ENCODE measurements at regions not wholly inside any gene's neighbourhood (a gene's known extent, or its start where the extent isn't known, plus 50 kb on each side); places are given as distances from the start of the nearest gene placed in this dataset.

DNA sequence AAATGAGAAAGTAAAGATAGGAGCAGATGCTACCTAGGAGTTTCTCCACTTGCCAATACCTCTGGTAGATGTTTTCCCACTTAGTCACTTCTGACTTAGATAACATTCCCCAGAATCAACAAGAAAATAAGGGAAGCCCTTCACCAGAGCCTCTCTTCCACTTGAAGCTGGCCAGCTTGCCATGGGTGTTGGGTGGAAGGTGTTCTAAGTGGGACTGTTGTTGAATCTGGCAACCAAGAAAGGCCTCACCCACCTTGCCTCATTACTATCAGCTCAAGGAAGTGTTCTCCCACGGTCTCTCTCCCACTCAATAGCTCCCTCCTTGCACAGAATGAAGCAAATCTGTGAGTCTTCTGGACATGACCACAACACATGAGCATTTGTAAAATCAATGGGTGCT is 100.4 kb upstream of the REG3A start (continued):
- TF ChIP-seq, protein P1, sequence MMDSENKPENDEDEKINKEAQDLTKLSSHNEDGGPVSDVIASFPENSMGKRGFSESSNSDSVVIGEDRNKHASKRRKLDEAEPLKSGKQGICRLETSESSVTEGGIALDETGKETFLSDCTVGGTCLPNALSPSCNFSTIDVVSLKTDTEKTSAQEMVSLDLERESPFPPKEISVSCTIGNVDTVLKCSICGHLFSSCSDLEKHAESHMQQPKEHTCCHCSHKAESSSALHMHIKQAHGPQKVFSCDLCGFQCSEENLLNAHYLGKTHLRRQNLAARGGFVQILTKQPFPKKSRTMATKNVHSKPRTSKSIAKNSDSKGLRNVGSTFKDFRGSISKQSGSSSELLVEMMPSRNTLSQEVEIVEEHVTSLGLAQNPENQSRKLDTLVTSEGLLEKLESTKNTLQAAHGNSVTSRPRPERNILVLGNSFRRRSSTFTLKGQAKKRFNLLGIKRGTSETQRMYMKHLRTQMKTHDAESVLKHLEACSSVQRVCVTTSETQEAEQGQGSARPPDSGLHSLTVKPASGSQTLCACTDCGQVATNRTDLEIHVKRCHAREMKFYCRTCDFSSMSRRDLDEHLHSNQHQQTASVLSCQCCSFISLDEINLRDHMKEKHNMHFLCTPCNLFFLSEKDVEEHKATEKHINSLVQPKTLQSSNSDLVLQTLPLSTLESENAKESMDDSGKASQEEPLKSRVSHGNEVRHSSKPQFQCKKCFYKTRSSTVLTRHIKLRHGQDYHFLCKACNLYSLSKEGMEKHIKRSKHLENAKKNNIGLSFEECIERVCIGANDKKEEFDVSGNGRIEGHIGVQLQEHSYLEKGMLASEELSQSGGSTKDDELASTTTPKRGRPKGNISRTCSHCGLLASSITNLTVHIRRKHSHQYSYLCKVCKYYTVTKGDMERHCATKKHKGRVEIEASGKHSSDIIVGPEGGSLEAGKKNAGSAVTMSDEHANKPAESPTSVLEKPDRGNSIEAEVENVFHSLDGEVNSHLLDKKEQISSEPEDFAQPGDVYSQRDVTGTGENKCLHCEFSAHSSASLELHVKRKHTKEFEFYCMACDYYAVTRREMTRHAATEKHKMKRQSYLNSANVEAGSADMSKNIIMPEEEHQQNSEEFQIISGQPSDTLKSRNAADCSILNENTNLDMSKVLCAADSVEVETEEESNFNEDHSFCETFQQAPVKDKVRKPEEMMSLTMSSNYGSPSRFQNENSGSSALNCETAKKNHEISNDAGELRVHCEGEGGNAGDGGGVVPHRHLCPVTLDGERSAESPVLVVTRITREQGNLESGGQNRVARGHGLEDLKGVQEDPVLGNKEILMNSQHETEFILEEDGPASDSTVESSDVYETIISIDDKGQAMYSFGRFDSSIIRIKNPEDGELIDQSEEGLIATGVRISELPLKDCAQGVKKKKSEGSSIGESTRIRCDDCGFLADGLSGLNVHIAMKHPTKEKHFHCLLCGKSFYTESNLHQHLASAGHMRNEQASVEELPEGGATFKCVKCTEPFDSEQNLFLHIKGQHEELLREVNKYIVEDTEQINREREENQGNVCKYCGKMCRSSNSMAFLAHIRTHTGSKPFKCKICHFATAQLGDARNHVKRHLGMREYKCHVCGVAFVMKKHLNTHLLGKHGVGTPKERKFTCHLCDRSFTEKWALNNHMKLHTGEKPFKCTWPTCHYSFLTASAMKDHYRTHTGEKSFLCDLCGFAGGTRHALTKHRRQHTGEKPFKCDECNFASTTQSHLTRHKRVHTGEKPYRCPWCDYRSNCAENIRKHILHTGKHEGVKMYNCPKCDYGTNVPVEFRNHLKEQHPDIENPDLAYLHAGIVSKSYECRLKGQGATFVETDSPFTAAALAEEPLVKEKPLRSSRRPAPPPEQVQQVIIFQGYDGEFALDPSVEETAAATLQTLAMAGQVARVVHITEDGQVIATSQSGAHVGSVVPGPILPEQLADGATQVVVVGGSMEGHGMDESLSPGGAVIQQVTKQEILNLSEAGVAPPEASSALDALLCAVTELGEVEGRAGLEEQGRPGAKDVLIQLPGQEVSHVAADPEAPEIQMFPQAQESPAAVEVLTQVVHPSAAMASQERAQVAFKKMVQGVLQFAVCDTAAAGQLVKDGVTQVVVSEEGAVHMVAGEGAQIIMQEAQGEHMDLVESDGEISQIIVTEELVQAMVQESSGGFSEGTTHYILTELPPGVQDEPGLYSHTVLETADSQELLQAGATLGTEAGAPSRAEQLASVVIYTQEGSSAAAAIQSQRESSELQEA (IDR thresholded peaks at IDR 0.05; ENCODE audit: low read depth): no peak
- TF ChIP-seq, protein P2, sequence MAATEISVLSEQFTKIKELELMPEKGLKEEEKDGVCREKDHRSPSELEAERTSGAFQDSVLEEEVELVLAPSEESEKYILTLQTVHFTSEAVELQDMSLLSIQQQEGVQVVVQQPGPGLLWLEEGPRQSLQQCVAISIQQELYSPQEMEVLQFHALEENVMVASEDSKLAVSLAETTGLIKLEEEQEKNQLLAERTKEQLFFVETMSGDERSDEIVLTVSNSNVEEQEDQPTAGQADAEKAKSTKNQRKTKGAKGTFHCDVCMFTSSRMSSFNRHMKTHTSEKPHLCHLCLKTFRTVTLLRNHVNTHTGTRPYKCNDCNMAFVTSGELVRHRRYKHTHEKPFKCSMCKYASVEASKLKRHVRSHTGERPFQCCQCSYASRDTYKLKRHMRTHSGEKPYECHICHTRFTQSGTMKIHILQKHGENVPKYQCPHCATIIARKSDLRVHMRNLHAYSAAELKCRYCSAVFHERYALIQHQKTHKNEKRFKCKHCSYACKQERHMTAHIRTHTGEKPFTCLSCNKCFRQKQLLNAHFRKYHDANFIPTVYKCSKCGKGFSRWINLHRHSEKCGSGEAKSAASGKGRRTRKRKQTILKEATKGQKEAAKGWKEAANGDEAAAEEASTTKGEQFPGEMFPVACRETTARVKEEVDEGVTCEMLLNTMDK (IDR thresholded peaks at IDR 0.05; ENCODE audit: borderline replicate concordance, insufficient read depth, low read depth, low read length, poor library complexity, severe bottlenecking): no peak
- TF ChIP-seq PHB (CRISPR knock-in tag; IDR thresholded peaks at IDR 0.05) (no peak), HDGF (IDR thresholded peaks at IDR 0.05) (no peak), THRAP3 (IDR thresholded peaks at IDR 0.05; ENCODE audit: borderline replicate concordance) (no peak)
- TF ChIP-seq, protein P3, sequence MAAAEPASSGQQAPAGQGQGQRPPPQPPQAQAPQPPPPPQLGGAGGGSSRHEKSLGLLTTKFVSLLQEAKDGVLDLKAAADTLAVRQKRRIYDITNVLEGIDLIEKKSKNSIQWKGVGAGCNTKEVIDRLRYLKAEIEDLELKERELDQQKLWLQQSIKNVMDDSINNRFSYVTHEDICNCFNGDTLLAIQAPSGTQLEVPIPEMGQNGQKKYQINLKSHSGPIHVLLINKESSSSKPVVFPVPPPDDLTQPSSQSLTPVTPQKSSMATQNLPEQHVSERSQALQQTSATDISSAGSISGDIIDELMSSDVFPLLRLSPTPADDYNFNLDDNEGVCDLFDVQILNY (CRISPR knock-in tag; IDR thresholded peaks at IDR 0.05): no peak
